Upper lobe of left lung (tissue), 4 donors: ENCODE measurements at regions not wholly inside any gene's neighbourhood (a gene's known extent, or its start where the extent isn't known, plus 50 kb on each side); places are given as distances from the start of the nearest gene placed in this dataset.

ENCODE experiments used
- EP300 ChIP-seq, 4 donors: sonication (generic); formaldehyde crosslinking; IDR thresholded peaks; one replicate each; pipeline ENCODE4 v1.5.1; 2017; ENCODE audit warnings: antibody characterized with exemption in 4 of 4, control low read depth in 2 of 4
- POLR2A ChIP-seq, 4 donors: fragments of 450-650 bp; IDR thresholded peaks; one replicate each; pipeline ENCODE4 v1.5.1; 2016 to 2017; ENCODE audit warnings: antibody characterized with exemption in 4 of 4, mild to moderate bottlenecking in 2 of 4
- POLR2AphosphoS5 ChIP-seq, 2 donors: sonication (generic); formaldehyde crosslinking; IDR thresholded peaks; one replicate each; pipeline ENCODE4 v1.5.1; 2017; ENCODE audit warnings: antibody characterized with exemption in 2 of 2
- TF ChIP-seq, protein P1 (sequence below), 6 experiments: fragments of 450-650 bp in 4 of 6; fragments of 200-600 bp in 2 of 6; sonication (generic) in 2 of 6; IDR thresholded peaks; one replicate each; pipeline ENCODE4 v1.5.1; 2016 to 2019; ENCODE audit warnings: antibody characterized with exemption in 6 of 6

DNA sequence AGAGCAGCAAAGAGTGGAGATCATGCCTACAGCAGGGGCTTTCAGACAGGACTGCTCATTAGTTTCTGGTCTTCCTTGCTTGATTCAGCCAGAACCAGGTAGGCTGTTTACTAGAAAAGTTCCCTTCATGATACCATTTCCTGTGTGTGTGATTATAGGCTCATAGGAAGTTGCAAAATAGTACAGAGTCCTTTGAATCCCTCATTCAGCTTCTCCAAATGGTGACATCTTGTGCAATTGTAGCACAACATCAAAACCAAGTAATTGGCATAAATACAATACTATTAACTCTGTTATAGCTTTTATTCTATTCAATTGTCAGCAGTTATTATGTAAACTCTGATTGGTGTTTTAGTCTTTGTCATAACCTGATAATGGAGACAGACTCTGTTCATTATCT lies 347.3 kb upstream of the CDH4 start:
- TF ChIP-seq, protein P1, sequence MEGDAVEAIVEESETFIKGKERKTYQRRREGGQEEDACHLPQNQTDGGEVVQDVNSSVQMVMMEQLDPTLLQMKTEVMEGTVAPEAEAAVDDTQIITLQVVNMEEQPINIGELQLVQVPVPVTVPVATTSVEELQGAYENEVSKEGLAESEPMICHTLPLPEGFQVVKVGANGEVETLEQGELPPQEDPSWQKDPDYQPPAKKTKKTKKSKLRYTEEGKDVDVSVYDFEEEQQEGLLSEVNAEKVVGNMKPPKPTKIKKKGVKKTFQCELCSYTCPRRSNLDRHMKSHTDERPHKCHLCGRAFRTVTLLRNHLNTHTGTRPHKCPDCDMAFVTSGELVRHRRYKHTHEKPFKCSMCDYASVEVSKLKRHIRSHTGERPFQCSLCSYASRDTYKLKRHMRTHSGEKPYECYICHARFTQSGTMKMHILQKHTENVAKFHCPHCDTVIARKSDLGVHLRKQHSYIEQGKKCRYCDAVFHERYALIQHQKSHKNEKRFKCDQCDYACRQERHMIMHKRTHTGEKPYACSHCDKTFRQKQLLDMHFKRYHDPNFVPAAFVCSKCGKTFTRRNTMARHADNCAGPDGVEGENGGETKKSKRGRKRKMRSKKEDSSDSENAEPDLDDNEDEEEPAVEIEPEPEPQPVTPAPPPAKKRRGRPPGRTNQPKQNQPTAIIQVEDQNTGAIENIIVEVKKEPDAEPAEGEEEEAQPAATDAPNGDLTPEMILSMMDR (IDR thresholded peaks at IDR 0.05) = no peak
- TF ChIP-seq POLR2AphosphoS5 (IDR thresholded peaks at IDR 0.05) = no peak
- no peak for TF ChIP-seq POLR2A (IDR thresholded peaks at IDR 0.05)
- no peak for TF ChIP-seq EP300 (IDR thresholded peaks at IDR 0.05)
